ENCODE measurements at regions not wholly inside any gene's neighbourhood (a gene's known extent, or its start where the extent isn't known, plus 50 kb on each side); places are given as distances from the start of the nearest gene placed in this dataset.

DNA sequence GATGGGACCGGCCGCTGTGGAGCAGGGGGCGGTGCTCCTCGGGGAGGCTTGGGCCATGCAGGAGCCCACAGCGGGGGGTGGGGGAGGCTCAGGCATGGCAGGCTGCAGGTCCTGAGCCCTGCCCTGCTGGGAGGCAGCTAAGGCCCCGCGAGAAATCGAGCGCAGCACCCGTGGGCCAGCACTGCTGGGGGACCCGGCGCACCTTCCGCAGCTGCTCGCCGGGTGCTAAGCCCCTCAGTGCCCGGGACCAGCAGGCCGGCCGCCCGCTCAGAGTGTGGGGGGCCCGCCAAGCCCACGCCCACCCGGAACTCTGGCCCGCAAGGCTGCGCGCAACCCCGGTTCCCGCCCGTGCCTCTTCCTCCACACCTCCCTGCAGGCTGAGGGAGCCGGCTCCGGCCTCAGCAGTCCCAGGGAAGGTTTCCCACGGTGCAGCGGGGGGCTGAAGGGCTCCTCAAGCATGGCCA, 131.5 kb downstream of the SNX18 start:
- DNase-seq (ENCODE audit: low read depth in 2 of 2): no peak

DNA sequence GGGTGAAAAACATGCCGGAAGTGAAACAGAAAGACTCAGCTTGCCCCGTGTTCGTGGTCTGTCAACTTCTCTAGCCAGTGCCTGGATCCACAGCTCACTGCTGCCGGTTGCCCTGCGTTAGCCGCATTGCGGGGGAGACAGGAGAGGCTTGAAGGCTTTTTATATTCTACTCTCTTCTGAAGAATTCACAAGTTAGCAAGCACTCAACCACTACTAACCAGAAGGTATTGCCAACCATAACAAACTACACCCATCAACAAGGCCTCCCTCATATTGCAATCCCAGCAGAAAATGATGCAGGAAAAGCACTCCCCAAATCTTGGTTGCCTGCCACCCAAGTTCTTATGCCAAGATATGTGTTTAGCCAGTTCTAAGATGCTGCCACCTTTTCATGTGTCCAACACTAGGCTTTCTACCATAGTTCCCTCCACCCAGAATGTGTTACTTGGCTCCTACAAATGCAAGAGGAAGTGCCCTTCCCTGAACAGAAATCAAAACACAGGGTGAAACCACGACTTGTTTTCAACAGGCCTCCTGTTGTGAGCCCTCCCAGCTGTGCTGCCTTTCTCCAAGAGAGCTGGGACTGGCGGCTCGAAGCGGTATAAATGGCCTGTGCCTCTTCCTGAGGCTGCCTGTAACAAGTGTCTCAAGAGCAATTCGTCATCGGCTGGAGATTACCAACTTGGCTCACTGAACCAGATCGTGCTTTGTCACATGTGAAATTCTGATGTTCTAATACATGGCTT, 129.0 kb downstream of the SNX18 start:
- DNase-seq (ENCODE audit: low read depth in 2 of 2): peak in 1 of 2 donors; percentile 1

DNA sequence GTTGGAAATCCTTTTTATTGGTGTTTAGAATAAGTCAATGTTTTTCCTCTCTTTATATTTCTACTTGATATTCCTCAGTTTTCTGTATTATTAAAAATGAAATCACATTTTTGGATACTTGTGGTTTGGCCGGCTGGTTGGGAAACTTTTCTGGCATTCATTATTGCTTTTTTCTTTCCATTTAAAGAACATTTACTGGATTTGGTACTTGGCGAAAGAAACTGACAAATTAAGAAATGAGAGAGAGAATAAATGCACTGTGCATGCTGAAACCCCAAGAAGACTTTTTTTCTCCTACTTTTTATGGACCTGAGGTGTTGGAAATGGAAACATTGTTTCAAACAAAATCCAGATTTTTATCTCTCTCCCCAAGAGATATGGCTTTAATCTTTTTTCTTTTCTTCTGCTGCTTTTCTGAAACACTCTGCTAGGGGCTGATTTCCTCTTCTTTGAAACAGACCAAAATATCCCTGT, 128.4 kb downstream of the SNX18 start:
- no peak for DNase-seq (ENCODE audit: low read depth in 2 of 2)

DNA sequence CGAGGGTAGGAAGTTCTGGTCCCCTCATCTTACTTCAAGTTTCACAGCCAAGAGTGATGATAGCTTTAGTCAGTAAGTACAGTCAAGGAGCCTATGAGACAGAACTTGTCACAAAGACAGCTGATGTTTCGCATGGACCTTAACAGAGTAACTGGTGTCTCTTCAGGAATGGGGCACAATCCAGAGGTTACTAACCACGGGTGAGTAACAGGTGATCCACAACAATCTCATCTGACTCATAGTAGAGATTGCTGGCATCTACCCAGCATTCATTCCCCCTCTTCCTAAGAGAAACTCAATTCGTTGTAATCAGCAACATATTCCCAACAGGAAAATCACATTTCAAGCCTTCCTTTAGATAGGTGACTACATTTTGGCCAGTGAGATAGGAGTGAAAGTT, 126.7 kb downstream of the SNX18 start:
- no peak for DNase-seq (ENCODE audit: low read depth in 2 of 2)

- DNase-seq (ENCODE audit: low read depth in 2 of 2): no peak
These were observed 126.1 kb downstream of the SNX18 start for GRCh38 chr5:54643685-54644106.

DNA sequence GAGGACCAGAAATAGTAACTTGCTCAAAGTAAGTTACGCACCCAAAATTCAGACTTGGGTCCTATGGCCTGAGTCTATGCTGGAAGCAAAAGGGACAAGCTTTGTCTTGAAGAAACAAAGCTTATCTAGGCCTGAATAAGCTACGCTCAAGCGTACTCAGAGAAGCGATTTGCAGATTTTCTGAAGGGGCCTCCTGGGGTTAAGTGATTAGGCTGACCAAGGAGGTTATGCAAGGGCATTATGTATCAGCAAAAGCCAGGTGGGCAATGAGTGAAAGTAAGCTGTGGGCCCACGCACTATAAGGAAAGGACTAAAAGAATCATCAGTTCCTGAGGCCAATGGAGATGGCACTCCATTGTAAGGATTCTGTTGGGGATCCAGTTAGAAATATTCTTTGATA, 122.1 kb downstream of the SNX18 start:
- no peak for DNase-seq (ENCODE audit: low read depth in 2 of 2)

DNA sequence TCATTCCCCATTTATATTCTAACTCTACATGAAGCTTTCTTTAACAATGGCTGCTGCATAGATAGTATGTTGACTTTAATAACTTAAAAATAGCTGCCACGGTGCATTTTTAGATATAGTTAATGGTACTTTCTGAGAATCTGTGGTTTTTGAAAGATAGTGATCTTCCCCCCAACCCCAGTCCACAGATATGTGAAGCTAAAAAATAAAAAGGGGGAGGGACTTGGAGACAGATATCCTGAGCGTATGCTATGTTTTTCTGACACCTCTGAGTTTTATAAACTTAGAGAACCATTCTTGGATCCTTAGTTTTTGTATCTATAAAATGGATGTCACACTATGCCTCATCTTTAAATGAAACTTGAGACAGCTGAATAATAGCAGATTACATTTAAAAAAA, 120.5 kb downstream of the SNX18 start:
- DNase-seq (ENCODE audit: low read depth in 2 of 2): no peak

- DNase-seq (ENCODE audit: low read depth in 2 of 2): no peak
These were observed 120.1 kb downstream of the SNX18 start for GRCh38 chr5:54637654-54638053.

DNA sequence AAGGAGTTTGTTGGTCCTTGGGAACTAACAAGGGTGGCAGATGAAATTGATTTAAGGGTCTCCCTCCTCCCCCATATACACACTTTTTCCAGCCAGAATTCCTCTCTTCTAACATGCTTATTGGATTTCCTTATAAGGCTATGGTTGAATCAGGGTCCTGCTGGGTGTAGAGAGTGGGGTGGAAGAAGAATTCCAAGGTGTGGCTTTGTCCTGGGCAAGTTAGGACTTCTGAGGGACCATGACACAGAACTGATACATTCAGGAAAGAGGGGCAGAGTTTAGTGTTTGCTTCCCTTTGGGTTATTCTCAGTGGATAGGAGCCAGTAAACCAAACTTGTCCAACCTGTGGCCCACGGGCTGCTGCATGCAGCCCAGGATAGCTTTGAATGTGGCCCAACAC, 116.5 kb downstream of the SNX18 start:
- no peak for DNase-seq (ENCODE audit: low read depth in 2 of 2)

- no peak for DNase-seq (ENCODE audit: low read depth in 2 of 2)
These were observed 114.7 kb downstream of the SNX18 start for GRCh38 chr5:54632131-54632701.

DNA sequence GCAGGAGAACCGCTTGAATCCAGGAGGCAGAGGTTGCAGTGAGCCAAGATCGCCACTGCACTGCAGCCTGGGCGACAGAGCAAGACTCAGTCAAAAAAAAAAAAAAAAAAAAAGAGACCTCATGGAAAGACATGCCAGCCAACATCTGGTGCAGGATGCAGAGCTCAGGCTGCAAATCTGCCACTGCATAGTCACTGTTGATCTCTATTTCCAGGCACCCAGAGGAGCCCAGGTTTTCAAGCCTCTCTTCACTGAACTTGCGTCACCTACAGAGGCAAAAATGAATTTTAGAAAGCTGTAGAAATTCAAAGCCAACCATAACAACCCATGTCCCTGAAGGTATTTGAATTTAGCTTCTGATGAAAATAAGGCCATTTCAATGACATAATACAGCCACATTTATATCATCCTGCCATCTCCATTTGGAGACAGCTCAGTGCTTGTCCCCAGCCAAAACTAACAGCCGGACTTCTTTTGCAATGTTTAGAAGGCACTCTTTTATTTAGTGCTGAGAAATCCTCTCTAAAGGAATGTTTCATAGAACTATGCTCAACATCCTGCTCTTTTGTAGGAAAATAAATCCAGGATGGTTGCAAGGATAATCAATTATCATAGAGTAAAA, 113.3 kb downstream of the SNX18 start:
- no peak for DNase-seq (ENCODE audit: low read depth in 2 of 2)

GRCh38 chr5:54629115-54629514, 111.6 kb downstream of the SNX18 start:
- DNase-seq (ENCODE audit: low read depth in 2 of 2): no peak

DNA sequence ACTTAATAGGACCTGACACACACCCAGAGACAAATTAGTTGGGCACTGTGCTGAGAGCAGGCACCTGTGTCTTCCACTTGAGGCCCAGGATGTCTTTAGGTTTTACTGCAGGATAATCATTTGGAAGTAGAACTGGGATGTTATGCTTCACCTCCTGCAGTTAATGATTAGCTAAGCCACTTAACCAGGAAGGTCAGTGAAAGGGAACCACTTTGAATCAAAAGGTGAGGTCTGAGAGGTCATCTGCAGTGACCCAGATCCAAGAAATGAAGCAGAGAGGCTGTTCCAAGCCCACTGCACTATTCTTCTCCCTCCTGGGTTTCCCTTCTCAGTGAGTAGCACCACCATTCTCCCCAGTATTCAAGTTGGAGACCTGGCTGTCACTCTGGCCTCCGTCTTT, 110.5 kb downstream of the SNX18 start:
- DNase-seq (ENCODE audit: low read depth in 2 of 2): no peak

GRCh38 chr5:54626407-54626806, 108.8 kb downstream of the SNX18 start:
- DNase-seq (ENCODE audit: low read depth in 2 of 2): no peak

GRCh38 chr5:54624805-54625568, 107.4 kb downstream of the SNX18 start:
- no peak for DNase-seq (ENCODE audit: low read depth in 2 of 2)

DNA sequence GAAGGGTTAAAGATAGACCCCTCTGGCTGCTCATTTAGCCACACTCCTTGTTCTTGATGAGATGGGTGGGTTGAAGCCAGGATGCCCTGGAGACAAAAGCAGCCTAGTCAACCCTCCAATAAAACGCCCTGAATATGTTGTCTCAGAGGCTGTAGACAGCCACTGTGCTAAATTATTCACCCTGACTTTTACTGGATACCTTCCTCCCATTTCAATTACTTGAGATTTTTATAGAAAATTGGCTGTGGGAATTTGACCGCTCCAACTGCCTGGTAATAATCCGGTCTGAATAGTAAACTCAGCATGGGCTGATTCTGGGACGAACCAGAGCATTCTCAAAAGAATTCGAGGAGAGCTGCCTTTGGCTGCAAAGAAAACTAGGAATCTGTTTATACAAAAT, 104.2 kb downstream of the SNX18 start:
- DNase-seq (ENCODE audit: low read depth in 2 of 2): no peak

DNA sequence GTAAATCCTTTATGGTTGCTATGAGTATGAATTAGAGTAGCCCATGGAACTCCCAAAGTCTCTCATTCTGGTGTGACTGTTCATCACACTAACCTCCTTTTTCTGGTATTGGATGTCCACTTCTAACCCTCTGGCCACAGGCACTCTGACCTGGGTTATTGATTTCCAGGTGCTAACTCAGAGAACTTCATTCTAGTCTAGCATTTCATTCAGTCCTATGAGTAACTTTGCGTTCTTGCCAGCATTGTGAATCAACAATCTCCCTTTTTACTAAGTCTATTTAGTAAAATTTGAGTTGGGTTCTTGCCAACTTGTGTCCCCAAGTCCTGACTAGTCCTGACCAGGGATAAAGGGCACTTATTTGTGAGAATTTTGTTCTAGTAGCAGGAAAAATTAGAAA, 103.5 kb downstream of the SNX18 start:
- no peak for DNase-seq (ENCODE audit: low read depth in 2 of 2)

- DNase-seq (ENCODE audit: low read depth in 2 of 2): no peak
These were observed 102.8 kb downstream of the SNX18 start for GRCh38 chr5:54620141-54620933.

DNA sequence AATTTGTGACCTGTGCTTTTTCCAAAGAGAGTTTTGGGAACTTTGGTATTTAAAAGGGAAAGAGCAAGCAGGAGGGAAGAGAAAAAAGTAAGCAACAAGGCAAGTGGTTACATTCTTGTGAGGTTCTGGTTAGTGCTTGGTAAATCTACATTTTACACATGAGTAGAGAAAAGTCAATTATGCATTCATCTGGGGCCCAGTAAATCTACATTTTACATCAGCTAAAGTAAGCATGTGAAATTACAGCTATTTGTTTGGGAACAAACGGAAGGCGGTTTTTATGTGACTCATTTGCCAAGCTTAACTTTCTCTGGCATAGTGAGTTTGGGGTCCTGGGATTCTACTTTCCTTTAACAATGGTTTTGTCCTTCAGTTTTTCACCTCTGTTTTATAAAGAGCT, 102.2 kb downstream of the SNX18 start:
- no peak for DNase-seq (ENCODE audit: low read depth in 2 of 2)

- no peak for DNase-seq (ENCODE audit: low read depth in 2 of 2)
These were observed 99.1 kb downstream of the SNX18 start for GRCh38 chr5:54616518-54617220.

DNA sequence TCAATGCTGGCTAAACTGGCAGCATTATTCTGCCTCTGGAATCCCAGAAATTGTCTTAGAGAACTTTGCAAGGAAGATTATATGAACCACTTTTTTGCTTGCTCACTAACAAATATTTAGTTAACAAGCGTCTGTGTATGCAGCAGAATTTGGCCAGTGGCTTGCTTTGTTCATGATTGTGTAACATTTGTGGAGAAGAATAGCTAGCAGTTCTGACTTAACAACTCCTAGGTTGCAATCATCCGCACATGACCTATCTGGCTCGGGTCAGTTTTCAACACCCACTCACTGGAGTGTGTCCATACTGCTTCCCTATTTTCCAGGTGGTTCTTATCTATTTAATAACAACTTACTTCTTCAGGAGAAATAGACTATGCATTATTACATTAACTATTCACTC, 98.5 kb downstream of the SNX18 start:
- no peak for DNase-seq (ENCODE audit: low read depth in 2 of 2)

Measured in stimulated activated CD4-positive, alpha-beta T cell treated with anti-CD3 and anti-CD28 coated beads, Interleukin-1b, Interleukin-23, amount 100 ng/mL, for 1 hour (primary cell).